ENCODE measurements at regions not wholly inside any gene's neighbourhood (a gene's known extent, or its start where the extent isn't known, plus 50 kb on each side); places are given as distances from the start of the nearest gene placed in this dataset.

GRCh38 chr2:145344076-145344724, 824.3 kb upstream of the ZEB2 start:
- no peak for DNase-seq (ENCODE audit: low read depth)
- H3K4me3 ChIP-seq (ENCODE audit: low read depth, low read length): no peak overlapping the region
- TF ChIP-seq CTCF (IDR thresholded peaks at IDR 0.05; ENCODE audit: low read depth, low read length, missing control alignments): no peak

- H3K4me3 ChIP-seq (ENCODE audit: low read depth, low read length): no peak overlapping the region
- no peak for TF ChIP-seq CTCF (IDR thresholded peaks at IDR 0.05; ENCODE audit: low read depth, low read length, missing control alignments)
- DNase-seq (ENCODE audit: low read depth): no peak
Measured at GRCh38 chr2:145343287-145343686, 823.4 kb upstream of the ZEB2 start.

- no peak for TF ChIP-seq CTCF (IDR thresholded peaks at IDR 0.05; ENCODE audit: low read depth, low read length, missing control alignments)
- no peak overlapping the region for H3K4me3 ChIP-seq (ENCODE audit: low read depth, low read length)
- no peak for DNase-seq (ENCODE audit: low read depth)
Measured at GRCh38 chr2:145341536-145341935, 821.6 kb upstream of the ZEB2 start.

- no peak overlapping the region for H3K4me3 ChIP-seq (ENCODE audit: low read depth, low read length)
- no peak for TF ChIP-seq CTCF (IDR thresholded peaks at IDR 0.05; ENCODE audit: low read depth, low read length, missing control alignments)
- no peak for DNase-seq (ENCODE audit: low read depth)
Measured at GRCh38 chr2:145339646-145340045, 819.7 kb upstream of the ZEB2 start.

GRCh38 chr2:145332210-145332898, 812.4 kb upstream of the ZEB2 start:
- H3K4me3 ChIP-seq (ENCODE audit: low read depth, low read length): no peak overlapping the region
- no peak for DNase-seq (ENCODE audit: low read depth)
- TF ChIP-seq CTCF (IDR thresholded peaks at IDR 0.05; ENCODE audit: low read depth, low read length, missing control alignments): no peak

GRCh38 chr2:145329971-145330370, 810.1 kb upstream of the ZEB2 start:
- H3K4me3 ChIP-seq (ENCODE audit: low read depth, low read length): no peak overlapping the region
- no peak for DNase-seq (ENCODE audit: low read depth)
- TF ChIP-seq CTCF (IDR thresholded peaks at IDR 0.05; ENCODE audit: low read depth, low read length, missing control alignments): no peak

- TF ChIP-seq CTCF (IDR thresholded peaks at IDR 0.05; ENCODE audit: low read depth, low read length, missing control alignments): no peak
- DNase-seq (ENCODE audit: low read depth): no peak
Measured at GRCh38 chr2:145325485-145325884, 805.6 kb upstream of the ZEB2 start.

More at GRCh38 chr2:145325485-145325884, 805.6 kb upstream of the ZEB2 start:
- H3K4me3 ChIP-seq (ENCODE audit: low read depth, low read length): no peak overlapping the region

All from GM12864 (cell line).